Retina (tissue), 1 donor: ENCODE measurements at regions not wholly inside any gene's neighbourhood (a gene's known extent, or its start where the extent isn't known, plus 50 kb on each side); places are given as distances from the start of the nearest gene placed in this dataset.

ENCODE experiments used
- DNase-seq: peaks from one replicate; pipeline ENCODE4 v3.0.0-alpha.2; 2016

- peak; percentile 52 for DNase-seq
Measured at GRCh38 chr2:120520929-120521912, 175.3 kb downstream of the INHBB start.

- peak; percentile 78 for DNase-seq
Measured at GRCh38 chr2:120522151-120522751, 176.3 kb downstream of the INHBB start.

GRCh38 chr2:120523766-120524165 lies 177.8 kb downstream of the INHBB start:
- DNase-seq, result no peak

GRCh38 chr2:120524174-120524573 lies 178.2 kb downstream of the INHBB start:
- no peak for DNase-seq

GRCh38 chr2:120525056-120526046 lies 179.4 kb downstream of the INHBB start:
- no peak for DNase-seq

- DNase-seq, result no peak
Measured at GRCh38 chr2:120526047-120526562, 180.2 kb downstream of the INHBB start.

GRCh38 chr2:120526997-120527945 lies 181.3 kb downstream of the INHBB start:
- DNase-seq, result no peak

- DNase-seq, result no peak
Measured at GRCh38 chr2:120528051-120528692, 182.2 kb downstream of the INHBB start.

- DNase-seq, result no peak
Measured at GRCh38 chr2:120528693-120529076, 182.7 kb downstream of the INHBB start.

GRCh38 chr2:120530781-120531180 lies 184.8 kb downstream of the INHBB start:
- no peak for DNase-seq

GRCh38 chr2:120531365-120531764 lies 185.4 kb downstream of the INHBB start:
- no peak for DNase-seq

GRCh38 chr2:120531863-120532600 lies 186.1 kb downstream of the INHBB start:
- DNase-seq, result no peak

GRCh38 chr2:120533625-120534024 lies 187.7 kb downstream of the INHBB start:
- no peak for DNase-seq

GRCh38 chr2:120534457-120534856 lies 188.5 kb downstream of the INHBB start:
- no peak for DNase-seq

GRCh38 chr2:120535081-120535480 lies 189.1 kb downstream of the INHBB start:
- no peak for DNase-seq

GRCh38 chr2:120536141-120536540 lies 190.2 kb downstream of the INHBB start:
- no peak for DNase-seq

- DNase-seq, result no peak
Measured at GRCh38 chr2:120538691-120539423, 192.9 kb downstream of the INHBB start.

GRCh38 chr2:120539424-120539936 lies 193.5 kb downstream of the INHBB start:
- DNase-seq, result no peak
